Trophoblast cell (in vitro differentiated cells and primary cell): ENCODE measurements at regions not wholly inside any gene's neighbourhood (a gene's known extent, or its start where the extent isn't known, plus 50 kb on each side); places are given as distances from the start of the nearest gene placed in this dataset.

Experiments used
- DNase-seq, 2 donors: peaks; one replicate each; pipeline ENCODE4 v3.0.0-alpha.2; 2016
- H2AFZ ChIP-seq: 2 replicates; pipeline ENCODE4 v1.6.1; 2013; ENCODE audit warnings: low read length, moderate library complexity, mild to moderate bottlenecking; ENCODE audit not compliant: insufficient read depth, poor library complexity
- H2AK5ac ChIP-seq: 2 replicates; pipeline ENCODE4 v1.6.1; 2013; ENCODE audit warnings: mild to moderate bottlenecking, low read length
- H2BK120ac ChIP-seq: 2 replicates; pipeline ENCODE4 v1.6.1; 2013; ENCODE audit warnings: low read length, mild to moderate bottlenecking, moderate library complexity; ENCODE audit not compliant: insufficient read depth, poor library complexity
- H2BK12ac ChIP-seq: 2 replicates; pipeline ENCODE4 v1.6.1; 2013; ENCODE audit warnings: mild to moderate bottlenecking, low read length, moderate library complexity
- H2BK5ac ChIP-seq: 2 replicates; pipeline ENCODE4 v1.6.1; 2013; ENCODE audit warnings: low read length, low read depth, moderate library complexity, mild to moderate bottlenecking; ENCODE audit not compliant: poor library complexity
- H3K14ac ChIP-seq: 2 replicates; pipeline ENCODE4 v1.6.1; 2013; ENCODE audit warnings: mild to moderate bottlenecking, low read length
- H3K18ac ChIP-seq: 2 replicates; pipeline ENCODE4 v1.6.1; 2013; ENCODE audit warnings: mild to moderate bottlenecking, low read length
- H3K23ac ChIP-seq: 2 replicates; pipeline ENCODE4 v1.6.1; 2013; ENCODE audit warnings: low read length
- H3K27ac ChIP-seq: 2 replicates; pipeline ENCODE4 v1.5.1; 2013; ENCODE audit warnings: low read depth, mild to moderate bottlenecking, inconsistent platforms, low read length, moderate library complexity
- H3K27me3 ChIP-seq: 2 replicates; pipeline ENCODE4 v1.6.1; 2013; ENCODE audit warnings: inconsistent platforms, mild to moderate bottlenecking, low read length, moderate library complexity; ENCODE audit not compliant: insufficient read depth
- H3K36me3 ChIP-seq, 2 experiments: 1 replicate in 1 of 2; 2 replicates in 1 of 2; pipeline ENCODE4 v1.6.1; 2013; ENCODE audit warnings: low read length in 2 of 2, mild to moderate bottlenecking in 2 of 2, moderate library complexity in 1 of 2; ENCODE audit not compliant: insufficient read depth in 2 of 2, control insufficient read depth in 1 of 2
- H3K4ac ChIP-seq: 2 replicates; pipeline ENCODE4 v1.6.1; 2013; ENCODE audit warnings: low read depth, mild to moderate bottlenecking, low read length, moderate library complexity
- H3K4me1 ChIP-seq, 2 experiments: 1 replicate in 1 of 2; 2 replicates in 1 of 2; pipeline ENCODE4 v1.6.1; 2013; ENCODE audit warnings: low read length in 2 of 2, mild to moderate bottlenecking in 2 of 2, moderate library complexity in 1 of 2; ENCODE audit not compliant: insufficient read depth in 2 of 2, control insufficient read depth in 1 of 2
- H3K4me2 ChIP-seq: 2 replicates; pipeline ENCODE4 v1.6.1; 2013; ENCODE audit warnings: inconsistent platforms, mild to moderate bottlenecking, low read length, moderate library complexity
- H3K4me3 ChIP-seq: 2 replicates; pipeline ENCODE4 v1.5.1; 2013; ENCODE audit warnings: mild to moderate bottlenecking, low read depth, low read length, inconsistent platforms
- H3K79me1 ChIP-seq: one replicate; pipeline ENCODE4 v1.6.1; 2013; ENCODE audit warnings: low read length
- H3K79me2 ChIP-seq: 2 replicates; pipeline ENCODE4 v1.6.1; 2013; ENCODE audit warnings: low read length, mild to moderate bottlenecking; ENCODE audit not compliant: control insufficient read depth, insufficient read depth, poor library complexity
- H3K9ac ChIP-seq: 2 replicates; pipeline ENCODE4 v1.6.1; 2013; ENCODE audit warnings: mild to moderate bottlenecking, low read length
- H3K9me3 ChIP-seq: 2 replicates; pipeline ENCODE4 v1.6.1; 2013; ENCODE audit warnings: low read depth, mild to moderate bottlenecking, control low read depth, inconsistent platforms, low read length; ENCODE audit not compliant: insufficient read depth
- H4K12ac ChIP-seq: 2 replicates; pipeline ENCODE4 v1.6.1; 2013; ENCODE audit warnings: low read depth, mild to moderate bottlenecking, low read length, moderate library complexity
- H4K8ac ChIP-seq: 2 replicates; pipeline ENCODE4 v1.6.1; 2013; ENCODE audit warnings: low read depth, mild to moderate bottlenecking, low read length, moderate library complexity
- H4K91ac ChIP-seq: one replicate; pipeline ENCODE4 v1.6.1; 2013; ENCODE audit warnings: low read depth, mild to moderate bottlenecking, low read length, moderate library complexity
- WGBS: extraction: QIAGEN DNeasy Blood & Tissue Kit; methylation state at CpG from one replicate; pipeline ENCODE4 v1.1.7; 2013; ENCODE audit warnings: missing lambda C conversion rate; ENCODE audit not compliant: insufficient read length, insufficient coverage; ENCODE audit errors: extremely low coverage; 5-methylcytosine and 5-hydroxymethylcytosine counted together

DNA sequence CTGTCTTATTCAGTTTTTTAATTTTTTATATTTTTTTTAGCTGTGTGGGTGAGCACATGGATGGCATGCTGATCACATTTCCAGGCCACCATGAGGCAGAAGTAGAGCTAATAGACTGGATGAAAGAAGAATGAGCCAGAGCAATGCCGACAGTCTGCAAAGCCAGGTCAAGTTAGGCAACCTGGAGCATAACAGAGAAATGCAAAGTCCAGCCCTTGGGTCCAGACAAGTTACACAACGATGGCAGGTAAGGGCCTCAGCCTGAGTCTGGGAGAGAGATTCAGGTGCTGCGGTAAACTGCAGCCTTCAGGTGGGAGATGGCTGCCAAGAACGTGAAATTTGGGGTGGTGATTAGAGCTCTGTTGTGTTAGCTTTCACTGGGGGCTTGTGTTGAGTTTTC is 84.0 kb upstream of the CACNA2D3 start:
- Histone ChIP-seq H3K4ac (no peak overlapping the region), H3K23ac (no peak overlapping the region), H3K79me1 (no peaks in the 10 kb centered on the region), H4K8ac (no peak overlapping the region), H4K91ac (no peak overlapping the region), H2AK5ac (no peak overlapping the region), H3K18ac (no peak overlapping the region), H3K36me3 (no peaks in the 10 kb centered on the region), H3K4me1 (peaks cover 7 to 14% of the 10 kb centered on the region in 2 experiments), H2BK12ac (no peak overlapping the region), H3K4me3 (no peak overlapping the region), H3K4me2 (no peak overlapping the region), H3K14ac (no peak overlapping the region), H3K27ac (no peak overlapping the region), H2AFZ (no peak overlapping the region), H4K12ac (no peak overlapping the region), H3K9me3 (no peaks in the 10 kb centered on the region), H2BK5ac (no peak overlapping the region), H3K79me2 (peaks cover 1% of the 10 kb centered on the region), H2BK120ac (no peak overlapping the region), H3K9ac (no peak overlapping the region), H3K27me3 (no peaks in the 10 kb centered on the region)
- no CpG with 5 or more reads among the region's 4 CpGs for WGBS
- DNase-seq, result no peak

DNA sequence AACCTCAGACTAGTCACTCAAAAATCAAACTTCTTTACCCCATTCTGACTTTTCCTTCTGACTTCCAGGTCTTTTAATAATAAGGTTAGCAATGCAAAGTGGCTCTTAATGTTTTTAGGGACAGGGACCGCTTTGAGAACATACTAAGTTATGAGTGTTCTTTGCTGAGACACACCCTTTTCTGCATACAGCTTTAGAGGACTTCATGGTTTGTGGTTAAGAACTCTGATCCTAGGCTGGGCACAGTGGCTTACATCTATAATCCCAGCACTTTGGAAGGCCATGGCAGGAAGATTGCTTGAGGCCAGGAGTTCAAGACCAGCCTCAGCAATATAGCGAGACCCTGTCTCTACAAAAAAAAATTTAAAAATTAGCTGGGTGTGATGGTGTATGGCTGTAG is 85.8 kb upstream of the CACNA2D3 start:
- Histone ChIP-seq H3K27me3 (no peaks in the 10 kb centered on the region), H3K4me3 (no peak overlapping the region), H2BK5ac (no peak overlapping the region), H3K79me1 (no peaks in the 10 kb centered on the region), H4K8ac (no peak overlapping the region), H3K18ac (no peak overlapping the region), H3K36me3 (no peaks in the 10 kb centered on the region), H3K4me1 (peaks cover 4 to 5% of the 10 kb centered on the region in 2 experiments), H3K14ac (no peak overlapping the region), H4K12ac (no peak overlapping the region), H2AFZ (no peak overlapping the region), H3K4me2 (no peak overlapping the region), H3K79me2 (peaks cover 1% of the 10 kb centered on the region), H3K27ac (no peak overlapping the region), H3K9ac (no peak overlapping the region), H3K23ac (no peak overlapping the region), H3K4ac (no peak overlapping the region), H3K9me3 (no peaks in the 10 kb centered on the region), H2AK5ac (no peak overlapping the region), H4K91ac (no peak overlapping the region), H2BK12ac (no peak overlapping the region), H2BK120ac (no peak overlapping the region)
- no peak for DNase-seq
- no CpG with 5 or more reads among the region's 2 CpGs for WGBS

DNA sequence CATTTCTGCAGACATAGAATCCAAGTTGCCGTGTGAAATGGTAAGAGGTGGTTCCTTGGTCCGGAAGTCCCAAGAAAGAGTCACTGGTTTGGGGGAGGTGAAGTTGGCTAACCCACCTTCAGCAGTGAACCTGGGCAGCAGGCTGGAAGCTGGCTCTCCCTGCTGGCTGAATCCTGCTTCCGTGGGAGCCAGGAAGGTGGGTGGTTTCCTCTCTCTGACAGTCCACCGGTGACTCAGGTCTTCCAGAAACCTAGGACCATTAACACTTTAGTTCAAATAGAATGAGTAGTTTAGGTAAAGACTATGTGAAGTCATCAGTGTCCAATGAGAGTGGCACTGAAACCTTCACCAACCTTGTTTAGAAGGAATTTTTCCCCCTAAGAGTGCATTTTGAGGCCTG is 87.4 kb upstream of the CACNA2D3 start:
- Histone ChIP-seq H2BK12ac (no peak overlapping the region), H3K18ac (no peak overlapping the region), H3K9me3 (no peaks in the 10 kb centered on the region), H3K79me1 (no peaks in the 10 kb centered on the region), H2BK120ac (no peak overlapping the region), H4K91ac (no peak overlapping the region), H2BK5ac (no peak overlapping the region), H3K4me1 (peaks cover 4 to 5% of the 10 kb centered on the region in 2 experiments), H4K12ac (no peak overlapping the region), H3K4me3 (no peak overlapping the region), H3K4me2 (no peak overlapping the region), H3K79me2 (peaks cover 1% of the 10 kb centered on the region), H2AK5ac (no peak overlapping the region), H3K14ac (no peak overlapping the region), H3K36me3 (no peaks in the 10 kb centered on the region), H3K4ac (no peak overlapping the region), H3K23ac (no peak overlapping the region), H3K9ac (no peak overlapping the region), H4K8ac (no peak overlapping the region), H2AFZ (no peak overlapping the region), H3K27ac (no peak overlapping the region), H3K27me3 (no peaks in the 10 kb centered on the region)
- WGBS, result no CpG with 5 or more reads among the region's 4 CpGs
- DNase-seq, result no peak

DNA sequence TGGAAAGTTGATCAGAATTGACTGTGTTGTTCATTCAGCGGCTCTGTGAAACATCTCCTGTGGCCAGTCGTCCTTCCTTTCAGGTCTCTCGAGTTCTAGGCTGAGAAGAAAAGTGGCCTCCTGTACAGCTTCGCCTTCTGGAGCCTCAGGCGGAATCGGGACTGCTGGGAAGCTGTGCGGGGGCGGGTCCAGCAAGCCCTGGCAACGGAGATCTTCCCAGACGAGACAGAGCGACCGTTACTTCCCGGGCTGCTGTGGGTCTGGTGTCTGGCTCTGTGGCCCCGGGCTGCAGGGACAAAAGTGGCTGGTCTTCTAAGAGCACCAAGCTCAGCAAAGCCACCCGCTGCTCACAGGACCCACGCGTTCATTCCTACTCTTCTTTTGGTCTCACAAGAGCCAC is 88.6 kb upstream of the CACNA2D3 start:
- H3K79me1 ChIP-seq, result no peaks in the 10 kb centered on the region
- H3K4me3 ChIP-seq, result no peak overlapping the region

More for the DNA sequence above, 88.6 kb upstream of the CACNA2D3 start:
- WGBS, result no CpG with 5 or more reads among the region's 17 CpGs
- Histone ChIP-seq H3K36me3 (no peaks in the 10 kb centered on the region), H2AK5ac (no peak overlapping the region), H3K23ac (no peak overlapping the region), H3K27me3 (no peaks in the 10 kb centered on the region), H3K4me1 (peaks cover 4 to 5% of the 10 kb centered on the region in 2 experiments), H3K18ac (no peak overlapping the region), H3K9ac (no peak overlapping the region), H3K9me3 (no peaks in the 10 kb centered on the region), H4K12ac (no peak overlapping the region), H2BK5ac (no peak overlapping the region), H4K8ac (no peak overlapping the region), H3K4me2 (no peak overlapping the region), H3K79me2 (peaks cover 1% of the 10 kb centered on the region), H3K27ac (no peak overlapping the region), H3K4ac (no peak overlapping the region), H2BK120ac (no peak overlapping the region), H4K91ac (no peak overlapping the region), H2AFZ (peak overlapping the region; percentile 32), H2BK12ac (peak overlapping the region; percentile 34), H3K14ac (no peak overlapping the region)
- peak; percentile 82 to 90 for DNase-seq
